ENCODE measurements at regions not wholly inside any gene's neighbourhood (a gene's known extent, or its start where the extent isn't known, plus 50 kb on each side); places are given as distances from the start of the nearest gene placed in this dataset.

DNA sequence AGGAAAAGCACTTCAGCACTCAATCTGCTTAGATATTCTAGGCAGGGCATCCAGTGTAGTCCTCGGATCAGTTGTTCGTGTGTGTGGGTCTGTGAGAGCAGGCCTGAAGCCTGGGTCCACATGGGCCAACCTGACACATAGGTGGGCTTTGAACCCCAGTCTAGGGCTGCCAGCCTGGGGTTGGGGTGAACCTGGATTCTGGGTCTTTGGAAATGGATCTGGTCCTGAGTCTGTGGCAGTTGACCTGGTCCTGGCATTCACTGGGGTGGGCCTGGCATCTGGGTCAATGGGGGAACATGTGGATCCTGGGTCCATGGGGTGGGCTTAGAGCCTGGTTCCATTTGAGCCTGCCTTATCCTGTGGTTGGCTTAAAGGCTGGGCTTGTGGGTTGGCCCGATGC lies 492.6 kb upstream of the MAN1A1 start:
- TF ChIP-seq CTCF (conservative IDR thresholded peaks at IDR 0.05; ENCODE audit: low read depth in 2 of 2) (no peak), POLR2AphosphoS5 (IDR thresholded peaks at IDR 0.05; ENCODE audit: low read depth) (no peak), CREB1 (CRISPR knock-in tag; IDR thresholded peaks at IDR 0.05; ENCODE audit: low read depth) (no peak), EZH2 (IDR thresholded peaks at IDR 0.05; ENCODE audit: low read depth, unreplicated experiment) (no peak), EZH2phosphoT487 (IDR thresholded peaks at IDR 0.05; ENCODE audit: unreplicated experiment) (no peak), JUNB (IDR thresholded peaks at IDR 0.05; ENCODE audit: unreplicated experiment) (no peak), ZNF114 (CRISPR knock-in tag; IDR thresholded peaks at IDR 0.05) (no peak), NANOG (IDR thresholded peaks at IDR 0.05; ENCODE audit: borderline replicate concordance) (no peak), ZNF331 (CRISPR knock-in tag; IDR thresholded peaks at IDR 0.05; ENCODE audit: low read depth) (no peak), STAT1 (IDR thresholded peaks at IDR 0.05; ENCODE audit: unreplicated experiment) (no peak)
- TF ChIP-seq, protein P1, sequence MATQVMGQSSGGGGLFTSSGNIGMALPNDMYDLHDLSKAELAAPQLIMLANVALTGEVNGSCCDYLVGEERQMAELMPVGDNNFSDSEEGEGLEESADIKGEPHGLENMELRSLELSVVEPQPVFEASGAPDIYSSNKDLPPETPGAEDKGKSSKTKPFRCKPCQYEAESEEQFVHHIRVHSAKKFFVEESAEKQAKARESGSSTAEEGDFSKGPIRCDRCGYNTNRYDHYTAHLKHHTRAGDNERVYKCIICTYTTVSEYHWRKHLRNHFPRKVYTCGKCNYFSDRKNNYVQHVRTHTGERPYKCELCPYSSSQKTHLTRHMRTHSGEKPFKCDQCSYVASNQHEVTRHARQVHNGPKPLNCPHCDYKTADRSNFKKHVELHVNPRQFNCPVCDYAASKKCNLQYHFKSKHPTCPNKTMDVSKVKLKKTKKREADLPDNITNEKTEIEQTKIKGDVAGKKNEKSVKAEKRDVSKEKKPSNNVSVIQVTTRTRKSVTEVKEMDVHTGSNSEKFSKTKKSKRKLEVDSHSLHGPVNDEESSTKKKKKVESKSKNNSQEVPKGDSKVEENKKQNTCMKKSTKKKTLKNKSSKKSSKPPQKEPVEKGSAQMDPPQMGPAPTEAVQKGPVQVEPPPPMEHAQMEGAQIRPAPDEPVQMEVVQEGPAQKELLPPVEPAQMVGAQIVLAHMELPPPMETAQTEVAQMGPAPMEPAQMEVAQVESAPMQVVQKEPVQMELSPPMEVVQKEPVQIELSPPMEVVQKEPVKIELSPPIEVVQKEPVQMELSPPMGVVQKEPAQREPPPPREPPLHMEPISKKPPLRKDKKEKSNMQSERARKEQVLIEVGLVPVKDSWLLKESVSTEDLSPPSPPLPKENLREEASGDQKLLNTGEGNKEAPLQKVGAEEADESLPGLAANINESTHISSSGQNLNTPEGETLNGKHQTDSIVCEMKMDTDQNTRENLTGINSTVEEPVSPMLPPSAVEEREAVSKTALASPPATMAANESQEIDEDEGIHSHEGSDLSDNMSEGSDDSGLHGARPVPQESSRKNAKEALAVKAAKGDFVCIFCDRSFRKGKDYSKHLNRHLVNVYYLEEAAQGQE (IDR thresholded peaks at IDR 0.05; ENCODE audit: unreplicated experiment) = no peak
- TF ChIP-seq, protein P2, sequence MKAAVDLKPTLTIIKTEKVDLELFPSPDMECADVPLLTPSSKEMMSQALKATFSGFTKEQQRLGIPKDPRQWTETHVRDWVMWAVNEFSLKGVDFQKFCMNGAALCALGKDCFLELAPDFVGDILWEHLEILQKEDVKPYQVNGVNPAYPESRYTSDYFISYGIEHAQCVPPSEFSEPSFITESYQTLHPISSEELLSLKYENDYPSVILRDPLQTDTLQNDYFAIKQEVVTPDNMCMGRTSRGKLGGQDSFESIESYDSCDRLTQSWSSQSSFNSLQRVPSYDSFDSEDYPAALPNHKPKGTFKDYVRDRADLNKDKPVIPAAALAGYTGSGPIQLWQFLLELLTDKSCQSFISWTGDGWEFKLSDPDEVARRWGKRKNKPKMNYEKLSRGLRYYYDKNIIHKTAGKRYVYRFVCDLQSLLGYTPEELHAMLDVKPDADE (IDR thresholded peaks at IDR 0.05) = no peak
